ENCODE measurements at regions not wholly inside any gene's neighbourhood (a gene's known extent, or its start where the extent isn't known, plus 50 kb on each side); places are given as distances from the start of the nearest gene placed in this dataset.
A peak's percentile ranks its signal among the peaks of the same experiment; 100 is the strongest.

- no peaks in the 10 kb centered on the region for H3K36me3 ChIP-seq (ENCODE audit: insufficient read depth, low read length)
- H2AFZ ChIP-seq (ENCODE audit: low read length) = no peak overlapping the region
- H3K4me1 ChIP-seq (ENCODE audit: insufficient read depth, low read length, poor library complexity, severe bottlenecking) = peaks cover 19% of the 10 kb centered on the region
- no peak overlapping the region for H3K4me2 ChIP-seq (ENCODE audit: low read depth, low read length, poor library complexity, severe bottlenecking)
- no peaks in the 10 kb centered on the region for H3K27me3 ChIP-seq (ENCODE audit: insufficient read depth, low read length, poor library complexity, severe bottlenecking)
- peaks cover 45% of the 10 kb centered on the region; the same call in 1 of the 2 replicates for H3K79me2 ChIP-seq (ENCODE audit: insufficient read depth, low read length)
- H3K9me3 ChIP-seq (ENCODE audit: insufficient read depth, low read depth, low read length) = no peaks in the 10 kb centered on the region
- TF ChIP-seq CTCF (conservative IDR thresholded peaks at IDR 0.05; ENCODE audit: low read length) (no peak), EZH2phosphoT487 (IDR thresholded peaks at IDR 0.05; ENCODE audit: borderline replicate concordance) (no peak)
- peak overlapping the region; percentile 48 for H3K9ac ChIP-seq (ENCODE audit: low read depth, low read length, poor library complexity, severe bottlenecking)
- no peaks in the 10 kb centered on the region for H3K9me2 ChIP-seq (replicated peaks; ENCODE audit: low read depth, low read length)
- no peaks in the 10 kb centered on the region for H3F3A ChIP-seq (ENCODE audit: low read depth)
- H3K4me3 ChIP-seq (ENCODE audit: low read length, poor library complexity, severe bottlenecking) = no peak overlapping the region
- H4K20me1 ChIP-seq (ENCODE audit: insufficient read depth, low read length, poor library complexity, severe bottlenecking) = no peaks in the 10 kb centered on the region
These were observed 95.0 kb downstream of the TMEM17 start for GRCh38 chr2:62410926-62411456.

GRCh38 chr2:62410015-62410453 is 96.0 kb downstream of the TMEM17 start:
- Histone ChIP-seq H4K20me1 (ENCODE audit: insufficient read depth, low read length, poor library complexity, severe bottlenecking) (no peaks in the 10 kb centered on the region), H3K4me2 (ENCODE audit: low read depth, low read length, poor library complexity, severe bottlenecking) (peak overlapping the region; percentile 6), H3K9ac (ENCODE audit: low read depth, low read length, poor library complexity, severe bottlenecking) (peak overlapping the region; percentile 48), H3K4me3 (ENCODE audit: low read length, poor library complexity, severe bottlenecking) (no peak overlapping the region), H2AFZ (ENCODE audit: low read length) (no peak overlapping the region), H3K9me3 (ENCODE audit: insufficient read depth, low read depth, low read length) (no peaks in the 10 kb centered on the region), H3K4me1 (ENCODE audit: insufficient read depth, low read length, poor library complexity, severe bottlenecking) (peaks cover 19% of the 10 kb centered on the region), H3F3A (ENCODE audit: low read depth) (no peaks in the 10 kb centered on the region), H3K36me3 (ENCODE audit: insufficient read depth, low read length) (no peaks in the 10 kb centered on the region), H3K9me2 (replicated peaks; ENCODE audit: low read depth, low read length) (no peaks in the 10 kb centered on the region), H3K27me3 (ENCODE audit: insufficient read depth, low read length, poor library complexity, severe bottlenecking) (no peaks in the 10 kb centered on the region), H3K79me2 (ENCODE audit: insufficient read depth, low read length) (peaks cover 45% of the 10 kb centered on the region; the same call in 1 of the 2 replicates)
- TF ChIP-seq CTCF (conservative IDR thresholded peaks at IDR 0.05; ENCODE audit: low read length) = peak; percentile 78
- TF ChIP-seq EZH2phosphoT487 (IDR thresholded peaks at IDR 0.05; ENCODE audit: borderline replicate concordance) = no peak

- peaks cover 45% of the 10 kb centered on the region; the same call in 1 of the 2 replicates for H3K79me2 ChIP-seq (ENCODE audit: insufficient read depth, low read length)
- H2AFZ ChIP-seq (ENCODE audit: low read length) = no peak overlapping the region
- H3K36me3 ChIP-seq (ENCODE audit: insufficient read depth, low read length) = no peaks in the 10 kb centered on the region
- no peak overlapping the region for H3K4me3 ChIP-seq (ENCODE audit: low read length, poor library complexity, severe bottlenecking)
- H3K9ac ChIP-seq (ENCODE audit: low read depth, low read length, poor library complexity, severe bottlenecking) = no peak overlapping the region
- peak overlapping the region; percentile 6 for H3K4me2 ChIP-seq (ENCODE audit: low read depth, low read length, poor library complexity, severe bottlenecking)
- H3K9me3 ChIP-seq (ENCODE audit: insufficient read depth, low read depth, low read length) = no peaks in the 10 kb centered on the region
- no peaks in the 10 kb centered on the region for H3K9me2 ChIP-seq (replicated peaks; ENCODE audit: low read depth, low read length)
- H4K20me1 ChIP-seq (ENCODE audit: insufficient read depth, low read length, poor library complexity, severe bottlenecking) = no peaks in the 10 kb centered on the region
- TF ChIP-seq EZH2phosphoT487 (IDR thresholded peaks at IDR 0.05; ENCODE audit: borderline replicate concordance) (no peak), CTCF (conservative IDR thresholded peaks at IDR 0.05; ENCODE audit: low read length) (no peak)
- no peaks in the 10 kb centered on the region for H3F3A ChIP-seq (ENCODE audit: low read depth)
- peaks cover 19% of the 10 kb centered on the region for H3K4me1 ChIP-seq (ENCODE audit: insufficient read depth, low read length, poor library complexity, severe bottlenecking)
- no peaks in the 10 kb centered on the region for H3K27me3 ChIP-seq (ENCODE audit: insufficient read depth, low read length, poor library complexity, severe bottlenecking)
These were observed 96.6 kb downstream of the TMEM17 start for GRCh38 chr2:62409442-62409841.

All from Loucy (cell line).